H1 (cell line): ENCODE measurements at regions not wholly inside any gene's neighbourhood (a gene's known extent, or its start where the extent isn't known, plus 50 kb on each side); places are given as distances from the start of the nearest gene placed in this dataset.

Experiments used
- CTCF ChIA-PET: fragments of 300-600 bp; sonication (Branson Sonifier 250); formaldehyde crosslinking; loops from one replicate; lab custom pipeline; 2021; ENCODE audit not compliant: partially characterized antibody; lab: Charles Lee
- POLR2A ChIA-PET: fragments of 300-600 bp; sonication (Branson Sonifier 250); formaldehyde crosslinking; loops from one replicate; lab custom pipeline; 2021; ENCODE audit warnings: inconsistent platforms; ENCODE audit not compliant: partially characterized antibody; lab: Charles Lee
- DNase-seq, 2 experiments: peaks; one replicate each; pipeline versions ENCODE4 v3.0.0 to v3.0.0-alpha.2; 2010 to 2022; ENCODE audit warnings: low spot score in 2 of 2, low read depth in 1 of 2, mixed read lengths in 1 of 2
- FAIRE-seq: peaks from 2 replicates; lab custom pipeline; 2011; peaks lifted over from hg19 to GRCh38; lab: Jason Lieb, UNC
- H2AFZ ChIP-seq: 2 replicates; pipeline ENCODE4 v1.8.1; 2012; ENCODE audit warnings: low read length, inconsistent platforms
- H2AK5ac ChIP-seq: 2 replicates; pipeline ENCODE4 v1.6.1; 2013; ENCODE audit warnings: low read depth, low read length
- H2BK120ac ChIP-seq: replicated peaks from 2 replicates; pipeline ENCODE3; 2013; ENCODE audit warnings: low read depth, low read length, inconsistent platforms
- H2BK12ac ChIP-seq: 2 replicates; pipeline ENCODE4 v1.6.1; 2013; ENCODE audit warnings: low read depth, low read length
- H2BK15ac ChIP-seq: 2 replicates; pipeline ENCODE4 v1.6.1; 2013; ENCODE audit warnings: low read length
- H2BK20ac ChIP-seq: 2 replicates; pipeline ENCODE4 v1.6.1; 2013; ENCODE audit warnings: low read length
- H2BK5ac ChIP-seq: 2 replicates; pipeline ENCODE4 v1.6.1; 2013; ENCODE audit warnings: low read depth, low read length
- H3K14ac ChIP-seq: 2 replicates; pipeline ENCODE4 v1.6.1; 2013; ENCODE audit warnings: inconsistent platforms; ENCODE audit not compliant: insufficient read length
- H3K18ac ChIP-seq: 2 replicates; pipeline ENCODE4 v1.6.1; 2013; ENCODE audit warnings: low read length; ENCODE audit errors: extremely low read depth
- H3K23ac ChIP-seq: 2 replicates; pipeline ENCODE4 v1.6.1; 2013; ENCODE audit warnings: inconsistent platforms; ENCODE audit not compliant: insufficient read length
- H3K23me2 ChIP-seq: 2 replicates; pipeline ENCODE4 v1.6.1; 2013; ENCODE audit warnings: low read depth, low read length
- H3K27ac ChIP-seq: 2 replicates; pipeline ENCODE4 v1.6.1; 2011; ENCODE audit warnings: low read depth, low read length, inconsistent platforms
- H3K27me3 ChIP-seq, 4 experiments: replicated peaks in 1 of 4; 1 replicate in 1 of 4; 2 replicates in 3 of 4; pipeline versions ENCODE4 v1.6.1 to v1.8.1; 2011 to 2013; ENCODE audit warnings: low read length in 3 of 4, mild to moderate bottlenecking in 3 of 4, inconsistent platforms in 2 of 4, mixed read lengths in 2 of 4, moderate library complexity in 1 of 4; ENCODE audit not compliant: control insufficient read depth in 3 of 4, insufficient read depth in 3 of 4; ENCODE audit errors: extremely low read depth in 1 of 4
- H3K36me3 ChIP-seq, 4 experiments: 2 replicates each; pipeline versions ENCODE4 v1.6.1 to v1.8.1; 2011 to 2013; ENCODE audit warnings: mild to moderate bottlenecking in 4 of 4, low read length in 3 of 4, moderate library complexity in 2 of 4, control low read depth in 1 of 4, inconsistent platforms in 1 of 4; ENCODE audit not compliant: insufficient read depth in 4 of 4, control insufficient read depth in 2 of 4
- H3K4ac ChIP-seq: replicated peaks from 2 replicates; pipeline ENCODE3; 2013; ENCODE audit warnings: low read length, low read depth, mixed read lengths, inconsistent platforms; ENCODE audit not compliant: insufficient read length
- H3K4me1 ChIP-seq, 4 experiments: replicated peaks in 1 of 4; 1 replicate in 1 of 4; 2 replicates in 3 of 4; pipeline versions ENCODE4 v1.6.1 to v1.8.1; 2011 to 2013; ENCODE audit warnings: low read length in 3 of 4, inconsistent platforms in 2 of 4, mixed read lengths in 1 of 4; ENCODE audit not compliant: insufficient read depth in 4 of 4, control insufficient read depth in 3 of 4
- H3K4me2 ChIP-seq, 2 experiments: 2 replicates each; pipeline versions ENCODE4 v1.6.1 to v1.8.1; 2011 to 2013; ENCODE audit warnings: low read depth in 2 of 2, low read length in 2 of 2, control low read depth in 1 of 2, inconsistent platforms in 1 of 2, mild to moderate bottlenecking in 1 of 2; ENCODE audit not compliant: insufficient read depth in 1 of 2
- H3K4me3 ChIP-seq, 4 experiments: fragments of 200-600, 300-600 bp in 1 of 4; sonication (generic), shearing (Covaris generic), sonication (Bioruptor Twin) in 1 of 4; 2 replicates each; pipeline versions ENCODE4 v1.5.1 to v1.8.1; 2011 to 2016; ENCODE audit warnings: low read length in 4 of 4, low read depth in 3 of 4, control low read depth in 2 of 4, inconsistent platforms in 2 of 4, mild to moderate bottlenecking in 2 of 4, mixed read lengths in 1 of 4, moderate library complexity in 1 of 4; ENCODE audit not compliant: insufficient read depth in 2 of 4; ENCODE audit errors: extremely low read depth in 1 of 4
- H3K56ac ChIP-seq: replicated peaks from 2 replicates; pipeline ENCODE3; 2013; ENCODE audit warnings: low read depth, mild to moderate bottlenecking, mixed read lengths, low read length, inconsistent platforms; ENCODE audit not compliant: insufficient read length
- H3K79me1 ChIP-seq: 2 replicates; pipeline ENCODE4 v1.6.1; 2013; ENCODE audit warnings: low read depth, low read length, control low read depth
- H3K79me2 ChIP-seq, 2 experiments: 2 replicates each; pipeline versions ENCODE4 v1.6.1 to v1.8.1; 2012 to 2013; ENCODE audit warnings: low read length in 2 of 2, mild to moderate bottlenecking in 2 of 2, inconsistent platforms in 1 of 2; ENCODE audit not compliant: insufficient read depth in 2 of 2, control insufficient read depth in 1 of 2
- H3K9ac ChIP-seq, 4 experiments: replicated peaks in 1 of 4; 1 replicate in 1 of 4; 2 replicates in 3 of 4; pipeline versions ENCODE4 v1.6.1 to v1.8.1; 2011 to 2013; ENCODE audit warnings: low read depth in 3 of 4, low read length in 3 of 4, control low read depth in 2 of 4, mild to moderate bottlenecking in 2 of 4, moderate library complexity in 2 of 4, inconsistent platforms in 1 of 4; ENCODE audit errors: extremely low read depth in 1 of 4
- H3K9me3 ChIP-seq, 2 experiments: 2 replicates each; pipeline versions ENCODE4 v1.6.1 to v1.8.1; 2012 to 2013; ENCODE audit warnings: mild to moderate bottlenecking in 2 of 2, moderate library complexity in 2 of 2, control low read depth in 1 of 2, inconsistent platforms in 1 of 2, low read depth in 1 of 2, low read length in 1 of 2, mixed read lengths in 1 of 2; ENCODE audit not compliant: insufficient read depth in 2 of 2
- H4K20me1 ChIP-seq, 2 experiments: replicated peaks in 1 of 2; 2 replicates each; pipeline versions ENCODE3 to v1.8.1; 2011 to 2013; ENCODE audit warnings: inconsistent platforms in 2 of 2, low read length in 2 of 2, mild to moderate bottlenecking in 1 of 2; ENCODE audit not compliant: insufficient read depth in 2 of 2, control insufficient read depth in 1 of 2
- H4K5ac ChIP-seq: 2 replicates; pipeline ENCODE4 v1.6.1; 2013; ENCODE audit warnings: low read length, low read depth, mixed read lengths, inconsistent platforms; ENCODE audit not compliant: insufficient read length
- H4K8ac ChIP-seq: 2 replicates; pipeline ENCODE4 v1.8.0; 2013; ENCODE audit warnings: mild to moderate bottlenecking, moderate library complexity, low read length, inconsistent platforms; ENCODE audit not compliant: insufficient read depth; ENCODE audit errors: extremely low read depth
- H4K91ac ChIP-seq: replicated peaks from 2 replicates; pipeline ENCODE3; 2013; ENCODE audit warnings: low read length, mixed read lengths, inconsistent platforms; ENCODE audit not compliant: insufficient read length
- BRCA1 ChIP-seq: IDR thresholded peaks from 2 replicates; pipeline ENCODE4 v1.6.1; 2012; ENCODE audit warnings: low read depth, low read length, improper control_type of control experiment
- CBX8 ChIP-seq: fragments of 300-800, 300-1000 bp; sonication (generic); IDR thresholded peaks from 2 replicates; pipeline ENCODE4 v1.7.1; 2016; ENCODE audit warnings: low read depth, low read length, borderline replicate concordance
- EGR1 ChIP-seq: IDR thresholded peaks from 2 replicates; pipeline ENCODE4 v1.6.1; 2011; ENCODE audit warnings: low read depth, low read length, borderline replicate concordance
- GABPA ChIP-seq: IDR thresholded peaks from 2 replicates; pipeline ENCODE4 v1.6.1; 2011; ENCODE audit warnings: mild to moderate bottlenecking, low read length, moderate library complexity, borderline replicate concordance; ENCODE audit not compliant: insufficient read depth
- GTF2F1 ChIP-seq: IDR thresholded peaks from 2 replicates; pipeline ENCODE4 v1.6.1; 2012; ENCODE audit warnings: low read depth, low read length, improper control_type of control experiment, borderline replicate concordance
- KDM1A ChIP-seq: fragments of 200-600, 300-600 bp; sonication (generic); IDR thresholded peaks from 2 replicates; pipeline ENCODE4 v1.7.1; 2016; ENCODE audit warnings: mild to moderate bottlenecking, low read length, borderline replicate concordance
- NRF1 ChIP-seq: IDR thresholded peaks from 2 replicates; pipeline ENCODE4 v1.6.1; 2011; ENCODE audit warnings: mild to moderate bottlenecking, low read depth, low read length, improper control_type of control experiment
- RAD21 ChIP-seq, 2 experiments: IDR thresholded peaks in 1 of 2; conservative IDR thresholded peaks in 1 of 2; 2 replicates each; pipeline ENCODE4 v1.6.1; 2011; ENCODE audit warnings: low read depth in 2 of 2, low read length in 2 of 2, improper control_type of control experiment in 1 of 2, inconsistent platforms in 1 of 2, mild to moderate bottlenecking in 1 of 2, moderate library complexity in 1 of 2
- RNF2 ChIP-seq: fragments of 200-900, 300-1000 bp; sonication (generic); IDR thresholded peaks from 2 replicates; pipeline ENCODE4 v1.7.1; 2016; ENCODE audit warnings: borderline replicate concordance, low read depth, mild to moderate bottlenecking, antibody characterized with exemption, low read length; ENCODE audit not compliant: poor library complexity, severe bottlenecking; ENCODE audit errors: missing control alignments
- TEAD4 ChIP-seq: IDR thresholded peaks from 2 replicates; pipeline ENCODE4 v1.6.1; 2012; ENCODE audit warnings: low read depth, low read length, inconsistent platforms, mixed read lengths
- WGBS, 2 experiments: shearing (Covaris generic) in 1 of 2; methylation state at CpG; one replicate each; pipeline versions ENCODE4 v1.1.6 to v1.1.7; 2013 to 2015; ENCODE audit warnings: low lambda C conversion rate in 2 of 2, mixed read lengths in 2 of 2, inconsistent platforms in 1 of 2, low coverage in 1 of 2, missing lambda C conversion rate in 1 of 2; ENCODE audit not compliant: insufficient replicate concordance in 2 of 2, insufficient coverage in 1 of 2, insufficient read length in 1 of 2; ENCODE audit errors: extremely low coverage in 1 of 2, missing lambda C conversion rate in 1 of 2; 5-methylcytosine and 5-hydroxymethylcytosine counted together
- TF ChIP-seq, protein P1 (sequence below), 3 experiments: IDR thresholded peaks; 1 replicate in 2 of 3; 2 replicates in 1 of 3; pipeline versions ENCODE4 v1.5.1 to v1.6.1; 2011; ENCODE audit warnings: low read length in 3 of 3, mild to moderate bottlenecking in 3 of 3, inconsistent platforms in 2 of 3, low read depth in 1 of 3, moderate library complexity in 1 of 3; ENCODE audit not compliant: insufficient read depth in 1 of 3; ENCODE audit errors: control extremely low read depth in 1 of 3

DNA sequence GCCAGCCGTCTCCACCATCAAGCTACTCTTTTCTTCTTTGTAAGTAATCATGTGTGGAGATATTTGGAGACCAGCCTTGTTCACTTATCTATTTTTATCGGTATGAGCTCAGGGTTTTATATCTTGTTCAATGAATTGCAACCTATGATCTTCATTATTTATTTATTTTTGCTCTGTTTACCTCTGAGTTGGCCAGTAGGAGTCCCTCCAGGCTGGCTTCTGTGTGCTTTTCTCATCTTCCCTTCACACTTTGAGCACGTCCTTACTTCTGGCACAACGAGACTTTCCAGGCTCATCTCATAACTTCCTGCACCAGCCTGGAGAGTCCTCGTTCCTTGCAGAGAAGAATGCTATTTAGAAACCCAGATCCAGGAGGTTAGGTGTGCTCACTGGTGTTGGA lies 375.8 kb upstream of the PODXL start:
- Histone ChIP-seq H2BK20ac (no peak overlapping the region), H3K4me2 (no peak overlapping the region), H3K36me3 (no peaks in the 10 kb centered on the region), H4K20me1 (peaks cover 0 to 2% of the 10 kb centered on the region in 2 experiments), H3K14ac (no peak overlapping the region), H3K4me3 (no peak overlapping the region), H3K9ac (no peak overlapping the region), H3K56ac (no peak overlapping the region), H2BK120ac (no peak overlapping the region), H3K4me1 (no peaks in the 10 kb centered on the region), H4K91ac (no peak overlapping the region), H4K8ac (no peak overlapping the region), H3K79me1 (no peaks in the 10 kb centered on the region), H4K5ac (no peak overlapping the region), H2BK5ac (no peak overlapping the region), H3K18ac (no peak overlapping the region), H2AFZ (no peak overlapping the region), H2BK12ac (no peak overlapping the region), H3K4ac (no peak overlapping the region), H3K27me3 (no peaks in the 10 kb centered on the region), H3K9me3 (no peaks in the 10 kb centered on the region), H2AK5ac (no peak overlapping the region), H2BK15ac (no peak overlapping the region), H3K23ac (no peak overlapping the region), H3K79me2 (no peaks in the 10 kb centered on the region), H3K27ac (no peak overlapping the region), H3K23me2 (no peaks in the 10 kb centered on the region)
- 87% methylated on average over 5 of the region's 5 CpGs; no CpG with 5 or more reads in 1 of the 2 experiments for WGBS, 2 experiments
- TF ChIP-seq TEAD4, result no peak
- peak; percentile 51 to 58 for TF ChIP-seq RAD21 (IDR thresholded peaks at IDR 0.05 in 1 of 2, conservative IDR thresholded peaks at IDR 0.05 in 1 of 2; ENCODE audit: low read depth in 2 of 2, low read length in 2 of 2)
- no peak for TF ChIP-seq EGR1
- TF ChIP-seq NRF1, result no peak
- no peak for TF ChIP-seq BRCA1
- no peak for TF ChIP-seq GTF2F1
- no peak for TF ChIP-seq KDM1A
- TF ChIP-seq RNF2, result no peak
- TF ChIP-seq, protein P1, sequence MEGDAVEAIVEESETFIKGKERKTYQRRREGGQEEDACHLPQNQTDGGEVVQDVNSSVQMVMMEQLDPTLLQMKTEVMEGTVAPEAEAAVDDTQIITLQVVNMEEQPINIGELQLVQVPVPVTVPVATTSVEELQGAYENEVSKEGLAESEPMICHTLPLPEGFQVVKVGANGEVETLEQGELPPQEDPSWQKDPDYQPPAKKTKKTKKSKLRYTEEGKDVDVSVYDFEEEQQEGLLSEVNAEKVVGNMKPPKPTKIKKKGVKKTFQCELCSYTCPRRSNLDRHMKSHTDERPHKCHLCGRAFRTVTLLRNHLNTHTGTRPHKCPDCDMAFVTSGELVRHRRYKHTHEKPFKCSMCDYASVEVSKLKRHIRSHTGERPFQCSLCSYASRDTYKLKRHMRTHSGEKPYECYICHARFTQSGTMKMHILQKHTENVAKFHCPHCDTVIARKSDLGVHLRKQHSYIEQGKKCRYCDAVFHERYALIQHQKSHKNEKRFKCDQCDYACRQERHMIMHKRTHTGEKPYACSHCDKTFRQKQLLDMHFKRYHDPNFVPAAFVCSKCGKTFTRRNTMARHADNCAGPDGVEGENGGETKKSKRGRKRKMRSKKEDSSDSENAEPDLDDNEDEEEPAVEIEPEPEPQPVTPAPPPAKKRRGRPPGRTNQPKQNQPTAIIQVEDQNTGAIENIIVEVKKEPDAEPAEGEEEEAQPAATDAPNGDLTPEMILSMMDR (IDR thresholded peaks at IDR 0.05; ENCODE audit: control extremely low read depth in 1 of 3, insufficient read depth in 1 of 3, low read depth in 1 of 3, low read length in 3 of 3), result peak in 1 of 3 experiments; percentile 27; a peak in 2 of 4 replicates
- no peak for TF ChIP-seq GABPA
- TF ChIP-seq CBX8, result no peak
- POLR2A ChIA-PET, result no interaction called here
- CTCF ChIA-PET, result interaction anchor here (0.8 to 2.4 kb wide), 13 partner anchors 8 to 769 kb away, joined by 3 to 10 read pairs (median 3); no protein-coding TSS in a partner anchor
- DNase-seq, result no peak
- FAIRE-seq, result no peak
